NCI-H82 (cell line): ENCODE measurements at regions not wholly inside any gene's neighbourhood (a gene's known extent, or its start where the extent isn't known, plus 50 kb on each side); places are given as distances from the start of the nearest gene placed in this dataset.
"Not testable (repeated sequence)": the region's sequence is repeated elsewhere in the genome, so short reads cannot be mapped to it uniquely, and the experiment has no call there.

Experiments used
- DNase-seq: peaks from one replicate; lab custom pipeline; 2025; lab: John Stamatoyannopoulos, UW

DNA sequence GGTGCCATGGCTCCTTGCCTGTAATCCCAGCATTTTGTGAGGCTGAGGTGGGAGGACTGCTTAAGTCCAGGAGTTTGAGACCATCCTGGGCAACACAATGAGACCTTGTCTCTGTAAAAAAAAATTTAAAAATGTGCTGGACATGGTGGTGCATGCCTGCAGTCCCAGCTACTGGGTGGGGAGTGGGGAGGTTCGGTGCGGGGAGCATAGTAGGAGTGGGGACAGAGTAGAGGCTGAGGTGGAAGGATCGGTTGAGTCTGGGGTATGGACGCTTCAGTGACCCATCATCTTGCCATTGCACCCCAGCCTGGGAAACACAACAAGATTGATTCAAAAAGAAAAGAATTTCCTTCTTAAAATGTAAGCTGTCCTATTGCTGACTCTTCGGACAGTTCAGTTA, 1490.0 kb upstream of the GBE1 start:
- DNase-seq = no peak

DNA sequence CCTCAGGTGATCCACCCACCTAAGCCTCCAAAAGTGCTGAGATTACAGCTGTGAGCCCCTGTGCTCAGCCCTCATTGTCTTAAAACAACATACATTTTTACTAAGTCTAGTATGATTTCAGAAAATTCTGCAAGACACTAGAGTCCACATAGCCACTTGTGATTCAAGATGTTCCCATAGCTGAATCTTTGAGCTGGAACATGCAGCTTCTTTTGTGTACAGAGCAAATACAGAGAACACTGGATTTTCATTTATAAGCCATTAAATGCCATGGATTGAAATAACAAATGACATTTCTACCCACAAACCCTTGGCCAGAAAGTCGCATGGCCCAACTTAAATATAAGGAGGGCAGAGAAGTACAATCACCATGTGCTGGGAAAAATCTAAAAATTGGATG, 1489.2 kb upstream of the GBE1 start:
- DNase-seq = no peak

DNA sequence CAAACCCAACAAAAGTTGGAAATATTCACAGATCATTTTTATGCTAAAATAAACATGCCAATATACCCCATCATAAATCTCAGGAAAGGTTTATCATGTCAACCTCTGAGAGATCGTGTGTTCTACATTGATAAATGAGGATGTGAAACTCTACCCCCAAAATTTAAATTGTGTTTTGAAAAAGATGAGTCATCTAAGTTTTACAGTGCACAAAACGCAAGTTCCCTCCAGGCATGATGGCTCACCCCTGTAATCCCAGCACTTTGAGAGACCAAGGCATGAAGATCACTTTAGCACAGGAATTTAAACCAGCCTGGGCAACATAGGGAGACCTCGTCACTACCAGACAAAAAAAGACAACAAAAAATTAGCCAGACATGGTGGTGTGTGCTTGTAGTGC, 1487.0 kb upstream of the GBE1 start:
- DNase-seq = no peak

DNA sequence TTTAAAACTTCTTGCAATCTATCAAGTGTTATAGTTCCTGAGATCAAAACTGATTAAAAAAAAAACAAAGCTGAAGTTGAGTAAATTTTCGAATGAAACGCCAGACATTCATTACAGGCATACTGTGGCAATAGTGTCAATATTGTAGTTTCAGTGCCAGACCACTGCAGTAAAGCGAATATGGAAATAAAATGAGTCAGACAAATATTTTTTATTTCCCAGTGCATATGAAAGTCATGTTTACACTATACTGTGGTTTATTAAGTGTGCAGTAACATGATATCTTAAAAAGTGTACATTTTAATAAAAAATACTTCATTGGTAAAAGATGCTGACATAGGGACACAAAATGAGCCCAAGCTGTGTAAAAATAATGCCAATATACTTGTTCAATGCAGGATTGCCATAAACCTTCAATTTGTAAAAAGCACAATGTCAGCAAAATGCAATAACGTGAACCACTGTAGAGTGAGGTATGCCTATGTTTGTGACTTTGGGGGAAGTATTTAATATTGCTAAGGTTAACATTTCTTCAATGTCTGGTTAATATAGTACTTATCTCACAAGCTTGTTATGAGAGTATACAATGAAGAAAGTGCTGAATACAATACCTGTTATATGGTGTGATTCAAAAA, 1473.9 kb upstream of the GBE1 start:
- no peak for DNase-seq

DNA sequence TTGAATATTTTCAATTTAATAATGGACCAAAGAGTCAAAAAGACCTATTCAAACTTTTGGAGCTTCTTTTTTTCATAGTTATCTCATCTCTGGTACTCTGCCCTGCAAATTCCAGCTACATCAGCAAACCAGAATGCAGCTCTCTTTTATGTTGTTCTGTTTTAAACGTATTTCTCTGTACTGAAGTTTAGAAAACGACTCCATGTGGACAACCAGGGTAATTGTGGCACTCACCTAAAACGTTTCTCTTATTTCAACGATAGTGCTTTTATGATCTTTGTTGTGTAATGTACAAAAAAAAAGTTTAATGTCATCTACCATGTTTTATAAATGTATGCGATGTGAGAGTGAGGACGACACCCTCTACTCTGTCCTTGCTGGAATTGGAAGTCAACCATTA, 1472.3 kb upstream of the GBE1 start:
- DNase-seq = no peak

DNA sequence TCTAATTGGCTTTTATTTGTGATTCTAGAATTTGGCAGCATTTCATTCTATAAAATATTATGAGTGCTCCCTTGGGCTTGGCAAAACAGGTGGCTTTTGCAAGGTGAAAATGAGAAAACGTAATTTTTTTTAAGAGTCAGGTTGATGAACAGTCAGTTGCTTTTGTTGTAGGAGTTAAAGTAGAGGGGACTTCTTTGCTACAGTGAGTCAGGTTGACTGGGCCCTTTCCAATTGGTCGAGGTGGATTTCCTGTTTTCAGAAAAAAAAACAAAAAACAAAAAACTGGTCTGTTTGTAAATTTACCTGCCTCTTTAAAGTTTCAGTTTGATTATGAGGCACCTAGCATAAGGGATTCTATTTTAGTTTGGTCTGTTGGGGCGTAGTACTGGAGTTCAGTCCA, 1469.4 kb upstream of the GBE1 start:
- DNase-seq = no peak

DNA sequence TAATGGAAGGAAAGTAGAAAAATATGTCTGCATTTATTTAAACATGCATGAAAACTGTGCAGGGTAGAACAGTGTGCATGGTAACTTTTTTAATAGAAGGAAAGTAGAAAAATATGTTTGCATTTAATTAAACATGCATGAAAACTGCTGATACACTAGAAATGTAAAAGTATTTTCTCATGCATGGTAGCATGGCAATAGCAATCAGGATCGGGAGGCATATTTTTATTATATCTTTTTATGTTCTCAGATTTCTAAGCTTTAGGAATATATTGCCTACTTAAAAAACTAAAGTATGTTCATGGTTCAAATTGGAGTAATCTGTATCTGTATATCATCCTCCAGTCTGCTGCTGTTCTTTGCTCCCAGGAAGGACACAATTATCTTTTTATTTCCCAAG, 1468.9 kb upstream of the GBE1 start:
- DNase-seq = no peak

DNA sequence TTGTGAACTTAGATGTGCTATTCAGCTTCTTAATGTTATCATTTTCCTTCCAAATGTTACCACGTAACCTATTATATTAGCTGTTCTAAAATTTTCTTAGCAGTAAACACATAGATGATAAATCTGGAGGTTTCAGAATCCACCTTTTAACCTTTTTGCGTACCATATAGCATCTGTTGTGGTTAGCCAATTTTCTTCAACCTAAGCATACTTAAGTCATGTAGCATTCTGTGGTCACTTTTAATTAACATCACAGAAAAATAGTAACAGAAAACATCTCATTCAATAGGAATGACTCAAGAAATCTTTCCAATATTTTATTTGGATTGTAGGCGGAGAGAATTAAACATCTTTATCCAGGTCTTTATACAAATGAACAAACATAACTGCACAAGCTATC, 1465.3 kb upstream of the GBE1 start:
- no peak for DNase-seq

DNA sequence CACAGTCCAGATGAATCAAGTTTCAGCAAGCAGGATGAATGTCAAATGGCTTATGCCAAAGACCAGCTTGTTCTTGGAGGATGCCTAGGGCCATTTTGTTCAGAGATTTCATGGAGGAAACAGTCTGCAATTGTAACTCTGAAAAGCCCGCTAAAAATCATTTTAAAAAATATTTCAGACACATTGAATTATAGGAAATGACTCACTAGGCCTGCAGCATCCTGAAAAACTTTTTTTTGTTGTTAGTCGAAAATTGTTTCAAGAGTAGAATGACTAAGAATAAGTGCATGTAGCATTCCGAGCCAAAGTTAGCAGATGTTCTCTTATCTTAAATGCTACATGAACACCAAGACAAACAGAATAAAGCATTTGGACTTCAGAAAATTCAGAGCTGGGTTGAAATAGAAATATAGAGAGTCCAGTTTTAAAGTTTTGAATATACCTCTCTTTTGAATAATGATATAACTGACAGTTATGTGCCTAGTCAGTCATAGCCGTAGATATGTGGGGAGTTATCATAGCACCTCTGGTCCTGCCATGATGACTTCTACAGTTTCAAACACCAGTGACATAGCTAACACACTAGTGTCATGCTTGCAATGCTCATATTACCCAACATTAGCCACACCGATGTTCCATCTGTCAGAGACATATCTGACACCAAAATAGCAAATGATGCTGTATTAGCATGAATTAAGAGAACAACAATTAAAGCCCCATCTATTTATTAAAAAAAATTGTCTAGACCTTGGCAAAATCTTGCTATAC, 1462.8 kb upstream of the GBE1 start:
- DNase-seq = no peak

DNA sequence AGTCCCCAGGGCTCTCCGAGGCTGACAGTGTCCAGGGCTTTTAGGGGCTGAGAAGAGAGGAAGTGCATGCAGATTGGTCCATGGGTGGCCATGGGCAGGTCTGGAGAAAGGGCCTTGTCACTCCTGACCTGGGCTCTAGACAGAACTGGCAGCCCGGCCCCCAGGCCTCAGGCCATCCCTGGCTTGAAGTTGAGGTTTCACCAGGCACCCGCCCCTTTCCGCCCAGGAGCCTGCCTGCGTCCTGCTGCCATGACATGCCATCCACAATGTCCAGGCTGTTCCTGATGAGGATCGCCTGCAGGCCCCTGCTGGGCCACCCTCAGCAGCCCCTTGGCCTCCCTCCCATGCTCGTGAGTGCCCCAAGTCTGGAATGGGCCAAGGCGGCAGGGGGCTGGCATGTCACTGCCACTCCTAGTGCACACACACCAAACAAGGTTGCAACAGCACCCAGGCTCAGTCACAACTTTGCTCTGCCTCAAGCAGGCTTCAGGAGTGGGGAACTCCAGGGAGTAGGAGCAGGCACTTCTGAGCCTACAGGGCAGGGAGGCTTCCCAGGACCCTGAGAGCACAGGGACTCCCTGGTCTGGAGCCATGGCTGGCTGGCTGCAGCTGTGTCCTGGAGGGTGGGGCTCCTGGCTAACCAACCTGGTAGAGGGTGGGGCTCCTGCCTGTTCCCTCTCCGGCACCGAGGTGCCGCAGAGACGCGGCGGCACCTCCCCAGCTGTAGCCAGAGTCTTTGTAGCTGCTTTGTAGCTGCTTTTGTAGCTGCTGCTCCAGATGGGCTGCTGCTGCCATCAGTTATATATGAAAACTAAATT, 1457.1 kb upstream of the GBE1 start:
- peak; percentile 0 for DNase-seq

DNA sequence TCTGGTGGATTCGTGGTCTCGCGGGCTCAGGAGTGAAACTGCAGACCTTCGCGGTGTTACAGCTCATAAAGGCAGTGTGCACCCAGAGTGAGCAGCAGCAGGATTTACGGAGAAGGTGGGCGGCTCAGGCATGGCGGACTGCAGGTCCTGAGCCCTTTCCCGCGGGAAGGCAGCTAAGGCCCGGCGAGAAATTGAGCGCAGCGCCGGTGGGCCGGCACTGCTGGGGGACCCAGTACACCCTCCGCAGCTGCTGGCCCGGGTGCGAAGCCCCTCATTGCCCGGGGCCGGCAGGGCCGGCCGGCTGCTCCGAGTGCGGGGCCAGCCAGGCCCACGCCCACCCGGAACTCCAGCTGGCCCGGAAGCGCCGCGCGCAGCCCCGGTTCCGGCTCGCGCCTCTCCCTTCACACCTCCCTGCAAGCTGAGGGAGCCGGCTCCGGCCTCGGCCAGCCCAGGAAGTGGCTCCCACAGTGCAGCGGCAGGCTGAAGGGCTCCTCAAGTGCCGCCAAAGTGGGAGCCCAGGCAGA, 1456.2 kb upstream of the GBE1 start:
- not testable (repeated sequence) for DNase-seq

DNA sequence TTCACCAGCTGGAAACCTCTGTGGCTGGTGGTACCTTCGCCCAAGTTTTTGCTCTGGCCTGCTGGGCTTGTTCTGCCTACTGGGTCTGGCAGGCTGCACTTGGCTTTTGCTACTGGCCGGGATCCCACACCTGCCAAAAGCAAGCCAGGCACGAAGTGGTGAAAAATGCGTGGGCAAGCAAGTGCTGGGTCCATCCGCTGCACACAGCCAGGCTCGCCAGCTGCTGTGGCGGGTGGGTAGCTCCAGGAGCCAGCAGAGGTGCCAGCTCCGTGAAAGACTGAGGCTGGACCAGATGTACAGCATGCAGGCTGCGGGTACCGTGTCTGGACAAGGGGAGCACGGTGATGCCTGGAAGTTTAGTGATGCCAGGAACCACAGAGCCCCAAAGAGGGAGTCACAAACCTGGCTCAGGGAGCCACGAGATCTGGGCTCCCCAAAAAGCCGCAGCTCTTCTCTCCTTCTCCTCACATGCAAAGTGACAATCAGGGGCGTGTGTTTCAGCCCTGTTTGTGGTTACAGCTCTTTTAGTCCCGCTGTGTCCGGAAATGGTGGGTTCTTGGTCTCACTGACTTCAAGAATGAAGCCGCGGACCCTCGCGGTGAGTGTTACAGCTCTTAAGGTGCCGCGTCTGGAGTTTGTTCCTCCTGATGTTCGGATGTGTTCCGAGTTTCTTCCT, 1455.6 kb upstream of the GBE1 start:
- no peak for DNase-seq

DNA sequence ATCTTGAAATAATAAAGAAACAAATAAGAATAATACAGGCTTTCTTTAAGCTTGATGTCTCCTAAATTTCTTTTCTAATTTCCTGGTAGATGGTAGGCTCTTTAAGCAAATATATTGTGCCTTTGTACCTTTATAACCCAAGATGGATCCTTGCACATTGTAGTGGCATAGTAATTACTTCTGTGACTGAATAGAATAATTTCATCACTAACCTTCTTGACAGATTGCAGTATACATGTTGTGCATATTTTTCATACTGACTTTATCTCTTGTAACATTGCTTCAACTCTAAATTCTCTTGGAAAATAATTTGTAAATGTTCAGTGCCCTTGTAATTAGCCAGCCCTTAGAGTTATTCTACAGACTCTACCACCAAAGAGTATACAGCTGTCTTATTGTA, 1433.8 kb upstream of the GBE1 start:
- DNase-seq = no peak

DNA sequence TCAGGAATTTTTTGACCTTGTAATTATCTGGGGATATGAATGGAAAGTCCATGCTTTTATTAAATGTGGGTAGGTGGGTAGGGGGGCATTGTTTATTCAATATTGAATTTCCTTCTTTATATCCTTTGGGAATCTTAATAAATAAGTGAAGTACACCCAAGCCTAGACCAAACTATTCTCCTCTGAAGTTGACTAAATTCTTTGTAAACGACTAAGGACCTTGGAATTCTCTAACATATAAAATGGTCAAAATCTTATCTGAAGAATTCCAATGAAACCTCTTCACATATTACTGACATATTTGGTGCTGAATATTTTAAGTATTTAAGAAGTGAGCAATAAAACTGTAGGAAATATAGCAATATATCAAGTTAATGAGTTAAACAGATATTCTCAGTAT, 1432.1 kb upstream of the GBE1 start:
- DNase-seq = no peak

DNA sequence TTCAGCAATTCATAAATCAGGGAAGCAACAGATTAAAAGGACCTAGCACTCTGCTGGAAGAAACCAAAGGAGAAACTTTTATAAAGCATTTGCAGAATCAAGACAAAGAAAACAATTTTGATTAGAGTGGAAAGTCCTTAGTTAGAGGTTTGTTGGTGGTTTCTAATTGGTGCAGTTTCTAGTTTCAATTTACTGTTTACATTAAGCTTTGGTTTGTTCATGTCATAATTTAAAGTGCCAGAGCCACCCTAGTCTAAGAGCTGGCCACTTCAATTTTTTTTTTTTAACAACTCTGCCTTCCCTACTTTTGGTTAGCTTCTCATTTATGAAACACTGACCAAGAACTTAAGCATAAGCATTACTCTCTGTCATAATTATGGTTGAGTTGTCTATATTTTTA, 1428.2 kb upstream of the GBE1 start:
- DNase-seq = no peak

DNA sequence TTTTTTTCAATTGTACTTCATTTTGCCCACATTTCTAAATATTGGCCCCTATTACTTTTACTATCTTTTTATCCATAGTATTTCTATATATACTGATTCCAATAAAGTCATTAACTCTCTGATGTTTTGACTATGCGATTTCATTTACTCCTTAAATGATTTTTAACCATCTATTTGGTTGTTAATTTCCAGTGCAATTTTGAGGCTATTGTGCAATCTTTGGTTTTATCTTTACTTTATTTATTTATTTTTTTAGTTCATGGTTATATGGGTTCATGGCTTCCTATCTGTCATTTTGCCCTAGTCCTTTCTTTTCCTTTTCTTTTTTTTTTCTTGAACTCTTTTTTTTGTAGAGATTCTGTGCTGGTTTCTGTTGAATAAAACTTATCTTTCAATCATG, 1408.0 kb upstream of the GBE1 start:
- no peak for DNase-seq

DNA sequence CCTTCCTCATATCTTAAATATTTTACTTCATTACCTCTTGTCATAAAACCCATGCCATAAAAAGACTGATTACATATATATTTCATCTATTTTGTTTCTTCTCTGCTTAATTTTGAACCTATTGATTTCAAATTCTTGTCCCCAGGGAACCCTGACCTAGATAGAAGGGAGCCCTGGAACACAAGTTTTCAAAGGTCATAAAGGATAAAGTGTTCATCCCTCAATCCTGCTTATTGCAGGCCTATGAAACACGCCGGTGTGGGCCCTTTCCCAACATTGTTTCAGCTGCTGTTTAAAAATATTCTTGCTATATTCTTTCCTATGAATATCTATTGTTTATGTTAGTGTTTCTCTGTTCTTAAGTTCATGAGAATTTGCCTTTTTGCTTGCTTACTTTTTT, 1389.5 kb upstream of the GBE1 start:
- DNase-seq = no peak

DNA sequence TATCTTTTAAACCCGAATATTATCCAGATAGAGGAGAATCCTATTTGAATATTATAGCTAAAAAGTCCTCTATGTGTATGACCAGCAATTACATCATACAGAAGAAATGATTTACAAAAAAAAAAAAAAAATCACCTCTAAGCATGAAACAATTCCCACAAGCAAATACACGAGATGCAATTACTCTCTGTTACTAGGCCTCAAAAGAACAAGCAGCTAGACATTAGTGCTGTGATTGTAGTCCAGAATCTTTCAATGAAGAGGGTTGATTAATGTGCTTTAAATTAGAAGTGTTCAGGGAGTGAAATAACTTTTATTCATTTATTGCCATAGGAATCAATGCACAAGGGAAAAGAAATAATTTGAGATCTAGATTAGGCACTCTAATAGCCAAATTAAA, 1379.5 kb upstream of the GBE1 start:
- DNase-seq = no peak

DNA sequence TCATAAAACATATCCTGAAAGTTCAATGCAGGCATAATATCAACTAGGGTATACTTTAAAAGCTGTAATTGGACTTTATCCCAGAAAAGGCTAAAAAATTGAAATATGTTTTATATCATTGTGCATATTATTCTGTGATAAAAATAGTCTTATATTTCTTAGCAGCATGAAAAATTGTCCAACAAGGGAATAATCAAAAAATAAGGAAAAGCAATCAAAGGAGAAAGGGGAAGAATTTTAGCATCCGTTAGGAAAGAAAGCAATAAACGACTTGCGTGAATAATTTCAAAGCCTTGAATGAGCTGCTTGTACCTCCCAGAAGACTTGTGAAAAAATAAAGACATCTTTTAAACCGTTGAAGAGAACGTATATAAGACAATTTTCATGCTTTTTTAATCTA, 1369.8 kb upstream of the GBE1 start:
- no peak for DNase-seq

DNA sequence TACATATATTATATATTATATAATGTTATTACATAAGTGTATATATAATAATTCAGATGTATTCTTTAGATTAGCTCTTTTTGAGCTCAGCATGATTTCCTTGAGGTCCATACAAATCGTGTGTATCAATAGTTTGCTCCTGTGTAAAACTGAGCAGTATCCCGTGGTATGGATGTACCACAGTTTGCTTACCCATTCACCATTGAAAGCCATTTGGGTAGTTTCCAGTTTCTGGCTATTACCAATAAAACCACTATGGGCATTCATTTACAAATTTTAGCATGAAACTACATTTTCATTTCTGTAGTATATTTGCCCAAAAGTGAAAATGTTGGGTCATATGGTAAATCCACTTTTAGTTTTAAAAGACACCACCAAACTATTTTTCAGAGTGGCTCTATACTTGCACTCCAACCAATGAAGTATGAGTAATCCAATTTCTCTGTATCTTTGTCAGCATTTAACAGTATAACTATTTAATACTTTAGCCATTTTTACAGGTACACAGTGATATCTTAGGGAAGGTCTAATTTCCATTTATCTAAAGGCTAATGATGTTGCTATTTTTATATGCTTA, 1361.4 kb upstream of the GBE1 start:
- DNase-seq = no peak

DNA sequence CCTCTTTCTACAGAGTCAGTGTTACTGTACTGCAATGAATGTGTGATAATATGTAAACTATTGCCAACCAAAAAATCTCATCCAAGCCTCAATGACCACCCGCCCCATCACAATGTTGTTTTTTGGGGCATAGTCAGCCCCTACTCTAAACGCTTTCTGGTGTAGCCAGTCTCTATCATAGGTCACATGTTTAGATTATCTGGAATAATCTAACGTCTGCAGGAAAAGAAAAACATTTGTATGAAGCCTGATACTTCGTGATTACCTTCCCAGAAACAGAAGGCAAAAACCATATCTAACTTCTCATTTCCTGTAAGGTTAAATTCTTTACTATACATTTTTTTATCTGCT, 1331.8 kb upstream of the GBE1 start:
- DNase-seq = no peak
